HG03025 (cell line): ENCODE measurements at regions not wholly inside any gene's neighbourhood (a gene's known extent, or its start where the extent isn't known, plus 50 kb on each side); places are given as distances from the start of the nearest gene placed in this dataset.

Source experiments
- ATAC-seq: cut with Tn5 transposase; IDR thresholded peaks from one replicate; pipeline ENCODE4 v1.9.1; 2021; ENCODE audit warnings: mild to moderate bottlenecking, moderate library complexity; ENCODE audit not compliant: unreplicated experiment, low FRiP score

GRCh38 chr7:49341849-49342248 is 417.5 kb downstream of the CDC14C start:
- no peak for ATAC-seq

GRCh38 chr7:49344556-49344955 is 420.2 kb downstream of the CDC14C start:
- no peak for ATAC-seq

- ATAC-seq = no peak
Observed at GRCh38 chr7:49346195-49346899, 422.0 kb downstream of the CDC14C start.

DNA sequence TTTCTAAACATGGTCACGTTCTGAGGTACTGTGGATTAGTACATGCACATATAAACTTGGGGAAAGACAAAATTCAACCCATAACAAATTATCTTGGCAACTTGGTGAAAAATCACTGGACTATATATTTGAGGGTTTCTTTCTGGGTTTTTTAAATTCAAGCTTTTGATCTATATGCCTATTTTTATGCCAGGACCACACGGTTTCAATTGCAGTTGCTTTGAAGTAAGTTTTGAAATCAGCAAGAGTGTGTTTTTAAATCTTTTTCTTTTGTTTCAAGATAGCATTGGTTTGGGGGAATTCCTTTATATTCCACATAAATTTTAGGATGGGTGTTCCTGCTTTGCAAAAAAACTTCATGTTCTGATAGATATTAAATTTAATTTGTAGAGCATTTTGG is 406.4 kb upstream of the VWC2 start:
- no peak for ATAC-seq

- no peak for ATAC-seq
Observed at GRCh38 chr7:49371771-49372170, 401.7 kb upstream of the VWC2 start.

DNA sequence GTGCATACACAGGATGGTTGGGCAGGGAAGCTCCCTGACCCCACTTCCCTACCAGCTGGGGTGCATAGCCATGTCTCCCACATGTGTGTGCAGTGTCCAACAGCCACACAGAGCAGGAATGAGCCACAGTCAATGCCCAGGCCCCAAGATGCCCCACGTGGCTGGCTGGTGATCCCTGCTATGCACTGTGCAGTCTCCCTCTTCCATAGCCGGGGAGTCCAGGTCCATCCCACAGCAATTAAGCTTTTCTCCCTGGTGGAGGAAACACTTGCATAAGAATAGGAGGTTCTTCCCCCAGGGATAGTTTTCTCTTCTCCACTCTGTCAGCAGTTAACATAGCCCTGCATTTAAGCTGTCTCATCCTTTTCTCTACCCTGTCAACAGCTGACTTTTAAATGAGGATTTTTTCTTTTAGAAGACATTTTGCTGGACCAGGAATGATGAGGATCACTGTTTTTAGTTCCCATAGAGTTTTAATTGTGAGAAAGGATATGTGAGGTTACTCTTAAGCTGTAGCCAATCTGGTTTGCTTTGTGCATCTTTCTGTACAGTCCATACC is 396.5 kb upstream of the VWC2 start:
- ATAC-seq = no peak

GRCh38 chr7:49386792-49387191 is 386.6 kb upstream of the VWC2 start:
- ATAC-seq = no peak

DNA sequence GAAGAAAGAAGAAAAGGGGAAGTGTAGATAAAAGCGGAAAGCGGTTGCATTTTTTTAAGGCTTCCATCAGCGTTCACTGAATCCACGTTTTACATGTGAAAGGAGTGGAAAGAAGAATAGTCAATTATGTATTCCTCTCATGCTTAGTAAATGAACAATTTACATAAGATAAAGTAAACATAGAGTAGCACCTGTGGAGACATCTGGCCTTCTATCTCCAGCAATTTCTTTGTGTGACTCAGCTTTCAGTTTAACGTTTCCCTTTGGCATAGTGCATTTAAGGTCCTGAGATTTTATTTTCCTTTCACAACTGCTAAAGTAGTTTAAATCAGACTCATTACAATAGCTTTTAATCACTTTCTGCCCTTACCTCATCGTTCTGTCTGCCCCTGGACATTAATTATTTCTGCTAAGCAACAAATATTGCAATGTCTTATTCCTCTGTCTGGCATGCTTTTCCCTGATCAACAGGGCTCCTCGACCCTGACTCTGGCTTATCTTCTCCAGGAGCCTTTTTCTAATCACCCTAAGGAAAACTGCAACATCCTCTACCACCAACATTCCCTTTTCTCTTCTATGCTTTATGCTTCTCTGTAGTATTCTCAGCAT is 383.5 kb upstream of the VWC2 start:
- no peak for ATAC-seq

DNA sequence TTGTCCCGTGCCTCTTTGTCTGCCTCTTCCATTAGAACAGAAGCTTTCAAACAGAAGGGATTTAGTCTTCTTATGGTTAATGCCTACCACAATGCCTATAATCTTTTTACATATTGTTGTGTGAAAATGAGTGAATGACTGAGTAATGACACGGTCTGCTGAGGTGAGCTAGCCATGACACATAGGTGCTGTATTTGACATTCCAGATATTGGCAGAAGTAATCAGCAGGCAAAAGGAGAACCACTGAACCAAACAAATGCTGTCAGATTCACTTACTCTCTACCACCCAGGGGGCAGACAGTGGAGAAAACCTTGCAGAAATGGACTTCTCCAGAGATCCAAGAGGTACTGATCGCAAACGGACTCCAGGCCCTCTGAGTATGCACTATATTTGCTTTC is 377.2 kb upstream of the VWC2 start:
- no peak for ATAC-seq

- no peak for ATAC-seq
Observed at GRCh38 chr7:49397750-49398149, 375.7 kb upstream of the VWC2 start.

DNA sequence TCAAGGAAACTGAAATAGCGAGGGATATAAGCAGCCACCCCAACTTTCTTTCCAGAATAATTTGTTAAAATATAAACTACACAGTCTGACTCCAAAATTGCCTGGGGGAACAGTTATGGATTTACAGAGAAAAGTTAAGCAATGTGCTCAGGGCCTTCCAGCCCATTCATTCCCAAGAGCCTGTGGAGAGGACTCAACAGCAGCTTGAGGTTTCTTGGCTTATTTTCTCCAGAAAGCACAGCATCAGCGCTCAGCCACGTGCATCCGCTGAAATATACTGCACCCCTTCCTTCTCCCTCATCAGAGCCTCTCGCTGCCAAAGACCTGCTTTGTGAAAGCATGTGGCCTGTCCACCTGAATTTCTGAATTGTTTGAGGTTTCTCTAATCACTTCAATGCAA is 375.2 kb upstream of the VWC2 start:
- ATAC-seq = no peak

DNA sequence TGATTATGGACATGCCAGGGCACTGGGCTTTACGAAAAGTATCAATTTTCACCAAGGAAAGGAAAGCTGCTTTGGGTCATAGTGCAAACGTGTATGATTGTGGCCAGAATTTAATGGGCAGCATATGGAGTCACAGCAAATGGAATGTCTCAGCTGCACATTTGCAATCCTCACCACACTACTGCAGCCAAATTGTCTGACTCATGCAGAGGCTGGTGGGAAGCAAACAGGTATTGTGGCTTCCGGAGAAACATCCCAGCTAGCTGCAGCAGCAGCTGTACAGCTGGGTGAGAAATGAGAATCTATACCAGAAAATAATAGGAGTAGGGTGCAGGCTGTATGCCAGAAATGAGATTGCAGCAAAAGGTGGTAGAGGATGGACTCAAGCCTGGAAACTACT is 374.7 kb upstream of the VWC2 start:
- peak; percentile 77 for ATAC-seq

DNA sequence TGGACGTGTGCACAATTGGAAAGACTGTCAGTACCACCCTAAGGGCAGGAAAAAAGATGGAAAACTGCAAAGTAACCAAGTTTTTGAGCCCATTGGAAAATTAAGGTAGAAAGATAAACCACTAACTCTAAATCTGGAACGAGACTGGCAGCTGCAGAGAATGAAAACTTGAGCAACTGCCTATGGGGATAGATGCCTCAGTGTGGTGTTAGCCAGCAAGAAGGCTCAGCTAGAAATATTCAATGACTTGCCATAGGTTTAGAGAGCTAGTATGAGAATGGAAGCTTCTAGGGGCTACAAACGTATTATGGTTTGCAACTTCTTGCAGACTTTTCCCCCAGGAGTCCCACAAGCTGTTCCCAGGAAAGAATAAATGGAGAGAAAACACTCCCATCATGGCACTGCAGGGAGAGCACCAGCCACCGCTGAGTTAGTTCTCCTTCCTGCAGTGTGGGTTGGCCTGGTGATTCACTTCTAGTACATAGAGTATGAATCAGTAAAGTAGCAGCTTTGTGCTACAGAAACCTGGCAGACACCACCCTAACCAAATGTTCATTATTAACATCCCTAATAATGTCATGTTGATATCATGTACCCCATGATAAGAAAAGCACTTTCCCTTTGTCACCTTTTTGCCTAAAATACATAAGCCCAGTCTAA is 372.4 kb upstream of the VWC2 start:
- ATAC-seq = peak; percentile 40

- no peak for ATAC-seq
Observed at GRCh38 chr7:49403844-49404243, 369.6 kb upstream of the VWC2 start.

GRCh38 chr7:49407205-49407604 is 366.2 kb upstream of the VWC2 start:
- no peak for ATAC-seq

DNA sequence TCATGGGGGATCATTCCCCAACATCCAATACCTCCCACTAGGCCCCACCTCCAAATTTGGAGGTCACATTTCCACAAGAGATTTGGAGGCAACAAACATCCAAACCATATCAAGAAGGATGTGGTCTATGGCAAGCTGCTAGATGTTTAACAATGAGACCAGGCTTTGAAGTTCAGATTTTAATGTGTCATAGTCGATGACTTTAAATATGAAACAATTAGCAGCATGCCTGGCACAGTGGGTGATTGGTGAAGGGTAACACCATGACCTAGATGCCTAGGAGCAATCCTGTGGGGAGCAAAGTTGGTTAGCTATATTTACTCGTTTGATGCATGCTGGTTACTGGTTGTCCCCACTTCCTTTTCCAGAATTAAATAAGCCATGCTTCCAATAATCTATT is 356.4 kb upstream of the VWC2 start:
- no peak for ATAC-seq

GRCh38 chr7:49418963-49419362 is 354.5 kb upstream of the VWC2 start:
- no peak for ATAC-seq

- no peak for ATAC-seq
Observed at GRCh38 chr7:49422564-49422963, 350.9 kb upstream of the VWC2 start.

- no peak for ATAC-seq
Observed at GRCh38 chr7:49424109-49424508, 349.3 kb upstream of the VWC2 start.

DNA sequence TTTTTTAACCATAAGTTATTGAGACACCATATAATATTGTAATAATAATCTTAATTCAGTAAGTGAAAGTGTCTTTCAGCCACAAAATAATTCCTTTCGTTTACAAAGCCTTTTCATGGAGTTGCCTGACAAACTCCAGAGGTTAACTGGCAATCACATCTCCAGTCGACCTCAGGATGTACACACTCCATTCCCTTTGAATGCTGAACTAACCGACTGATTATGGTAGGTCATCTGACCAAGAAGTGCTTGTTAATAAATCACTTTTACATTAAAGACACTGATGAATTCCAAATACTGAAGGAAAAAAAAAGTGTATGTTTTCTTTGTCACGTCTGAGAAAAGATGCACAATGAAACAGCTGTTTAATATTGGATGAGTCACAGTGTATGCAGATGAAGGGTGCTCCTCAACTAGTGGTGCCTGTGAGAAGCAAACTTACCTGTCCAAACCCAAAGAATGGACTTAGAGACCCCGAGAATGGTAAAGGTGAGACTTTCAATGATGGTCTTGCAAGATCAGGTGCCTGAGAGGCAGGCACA is 348.1 kb upstream of the VWC2 start:
- ATAC-seq = no peak

DNA sequence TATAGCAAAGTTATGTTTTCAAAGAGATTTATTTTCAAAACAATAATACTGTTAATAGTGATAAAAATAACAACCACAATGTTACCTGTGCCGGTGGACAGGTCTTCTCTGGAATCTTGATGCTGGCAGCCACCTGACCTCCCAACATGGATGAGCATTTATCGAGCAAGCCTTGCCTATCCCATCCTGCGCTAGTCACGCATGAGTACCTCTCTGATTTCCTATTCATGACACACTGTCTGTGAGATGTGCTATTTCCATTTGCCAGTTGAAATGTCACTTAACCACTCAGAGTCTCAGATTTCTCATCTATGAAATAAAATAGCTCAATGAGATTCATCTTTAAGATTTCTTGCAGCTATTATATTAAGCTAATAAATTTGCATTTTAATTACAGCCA is 341.2 kb upstream of the VWC2 start:
- ATAC-seq = no peak
